NCI-H2081 treated with DMSO at 0.1 percent for 48 hours (cell line): ENCODE measurements at regions not wholly inside any gene's neighbourhood (a gene's known extent, or its start where the extent isn't known, plus 50 kb on each side); places are given as distances from the start of the nearest gene placed in this dataset.

Source experiments
- DNase-seq: peaks from one replicate; lab custom pipeline; 2025; lab: John Stamatoyannopoulos, UW

DNA sequence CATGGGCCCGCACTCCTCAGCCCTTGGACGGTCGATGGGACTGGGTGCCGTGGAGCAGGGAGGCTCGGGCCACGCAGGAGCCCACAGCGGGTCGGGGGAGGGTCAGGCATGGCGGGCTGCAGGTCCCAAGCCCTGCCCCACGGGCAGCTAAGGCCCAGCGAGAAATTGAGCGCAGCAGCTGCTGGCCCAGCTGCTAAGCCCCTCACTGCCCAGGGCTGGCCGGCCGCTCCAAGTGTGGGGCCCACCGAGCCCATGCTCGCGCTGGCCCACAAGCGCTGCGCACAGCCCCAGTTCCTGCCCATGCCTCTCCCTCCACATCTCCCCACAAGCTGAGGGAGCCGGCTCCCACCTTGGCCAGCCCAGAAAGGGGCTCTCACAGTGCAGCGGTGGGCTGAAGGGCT lies 259.4 kb downstream of the VGLL3 start:
- DNase-seq, result no peak

DNA sequence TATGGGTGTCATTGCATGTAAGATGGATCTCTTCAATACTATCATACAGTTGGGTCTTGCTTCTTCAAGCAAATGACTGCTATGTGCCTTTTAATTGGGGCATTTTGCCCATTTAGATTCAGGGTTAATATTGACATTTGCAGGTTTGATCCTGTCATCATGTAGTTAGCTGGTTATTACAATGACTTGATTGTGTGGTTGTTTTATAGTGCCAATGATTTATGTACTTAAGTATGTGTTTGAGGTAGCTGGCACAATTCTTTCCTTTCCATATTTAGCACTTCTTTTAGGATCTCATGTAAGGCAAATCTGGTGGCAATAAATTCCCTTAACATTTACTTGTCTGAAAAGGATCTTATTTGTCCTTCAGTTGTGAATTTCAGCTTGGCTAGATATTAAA lies 267.5 kb downstream of the VGLL3 start:
- peak; percentile 87 for DNase-seq

GRCh38 chr3:86711634-86712033 lies 279.3 kb downstream of the VGLL3 start:
- DNase-seq, result no peak

- no peak for DNase-seq
Measured at GRCh38 chr3:86708893-86709292, 282.1 kb downstream of the VGLL3 start.

DNA sequence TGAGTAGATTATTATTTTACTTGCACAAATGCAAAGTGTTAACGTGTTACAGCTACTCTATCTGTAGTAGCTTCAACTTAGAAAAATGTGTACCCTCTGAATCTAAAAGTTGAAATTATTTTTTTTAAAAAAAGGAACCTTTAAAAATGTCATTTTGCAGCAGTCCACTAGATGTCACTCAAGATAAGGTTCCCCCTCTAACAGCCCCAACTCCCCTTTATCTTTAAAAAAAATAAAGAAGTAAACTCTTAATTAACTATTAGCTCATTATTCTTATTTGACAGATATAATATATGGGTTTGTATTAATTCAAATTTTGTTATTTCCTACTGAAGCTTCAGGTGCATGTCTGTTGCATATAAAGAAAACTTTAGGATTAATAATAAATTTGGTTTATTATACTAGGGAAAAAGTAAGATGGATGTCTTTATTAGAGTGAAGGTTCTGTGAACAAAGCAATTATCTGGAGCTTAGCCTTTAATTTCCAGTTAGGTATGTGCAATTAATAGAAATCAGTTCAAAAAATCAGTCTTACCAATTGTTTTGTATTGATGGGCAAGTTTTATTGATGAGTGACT lies 288.5 kb downstream of the VGLL3 start:
- no peak for DNase-seq

- no peak for DNase-seq
Measured at GRCh38 chr3:86695752-86696151, 295.2 kb downstream of the VGLL3 start.

DNA sequence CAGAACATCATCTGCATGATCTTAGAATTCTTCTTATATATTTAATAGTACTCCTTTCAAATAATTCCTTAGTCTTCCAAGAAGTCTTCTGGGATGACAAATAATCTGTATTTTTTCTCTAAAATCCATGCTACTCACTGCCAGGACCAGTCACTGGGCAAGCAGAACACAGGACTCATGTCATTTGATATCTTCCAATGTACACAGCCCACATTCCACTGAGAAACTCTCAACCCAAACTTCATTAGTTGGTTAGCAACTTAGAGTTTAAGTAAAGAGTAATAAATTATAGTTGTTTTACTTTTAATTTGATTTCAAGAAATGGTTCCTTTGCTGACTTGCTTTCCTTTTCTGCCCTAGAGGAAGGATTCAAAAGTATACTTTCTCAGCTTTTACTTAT lies 317.0 kb downstream of the VGLL3 start:
- no peak for DNase-seq

DNA sequence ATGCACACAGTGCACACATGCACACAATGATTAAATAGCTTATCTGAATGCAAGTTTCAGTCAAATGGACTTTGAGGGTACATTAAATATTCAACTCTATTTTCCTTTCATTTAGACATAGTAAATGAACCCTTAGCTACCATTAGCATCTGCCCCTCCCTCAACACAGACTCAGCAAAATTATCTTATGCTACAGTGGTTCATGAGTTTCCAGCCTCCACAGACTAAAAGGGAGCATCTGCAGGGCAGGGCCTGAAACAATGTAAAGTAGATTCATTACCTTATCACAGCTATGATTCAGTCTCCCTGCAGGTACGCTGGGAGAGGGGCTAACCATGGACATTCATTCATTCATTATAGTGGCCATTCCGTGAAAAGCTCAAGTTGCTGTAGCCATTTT lies 329.1 kb downstream of the VGLL3 start:
- DNase-seq, result no peak

DNA sequence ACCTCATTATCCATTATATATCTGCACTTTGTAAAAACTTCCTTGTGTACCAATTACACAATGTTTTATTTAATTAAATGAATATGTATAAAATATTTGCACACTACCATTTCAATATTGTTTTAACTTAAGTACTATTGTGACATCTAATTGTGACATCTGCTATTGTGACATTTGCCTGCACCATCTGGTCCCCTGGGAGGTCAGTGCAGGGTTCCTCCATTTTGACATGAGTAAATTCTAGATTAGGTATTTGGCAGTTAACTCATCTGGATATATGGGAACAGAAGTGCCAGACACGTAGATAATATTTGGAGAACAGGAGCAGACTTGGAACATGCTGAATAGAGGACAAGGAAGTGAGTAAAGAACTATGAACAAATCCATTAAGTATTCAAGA lies 332.1 kb downstream of the VGLL3 start:
- no peak for DNase-seq

GRCh38 chr3:86654806-86655460 lies 336.0 kb downstream of the VGLL3 start:
- DNase-seq, result no peak

DNA sequence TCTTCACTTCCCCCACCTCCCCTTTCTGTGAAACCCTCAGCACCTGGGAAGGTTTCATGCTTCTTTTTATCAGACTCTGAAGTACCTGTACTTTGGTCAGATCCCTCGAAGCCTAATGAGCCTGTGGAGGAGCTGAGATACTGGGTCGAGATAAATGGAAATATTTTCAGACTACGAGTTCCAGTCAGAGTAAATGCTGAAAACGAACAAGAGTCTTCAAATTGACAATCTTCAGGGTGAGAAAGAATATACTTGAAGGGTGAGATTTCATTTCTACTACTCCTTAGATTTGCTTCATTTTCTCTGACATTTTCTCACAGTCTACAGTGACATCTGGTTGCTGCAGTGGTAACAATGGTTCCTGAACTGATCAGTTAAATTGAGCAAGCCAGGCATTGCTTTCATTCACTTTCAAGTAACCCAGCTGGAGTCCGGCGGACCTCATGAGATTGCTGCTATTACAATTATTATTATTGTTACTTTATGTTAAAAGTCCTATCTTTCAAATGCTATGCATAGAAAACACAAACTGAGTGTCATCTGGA lies 337.2 kb downstream of the VGLL3 start:
- DNase-seq, result no peak

DNA sequence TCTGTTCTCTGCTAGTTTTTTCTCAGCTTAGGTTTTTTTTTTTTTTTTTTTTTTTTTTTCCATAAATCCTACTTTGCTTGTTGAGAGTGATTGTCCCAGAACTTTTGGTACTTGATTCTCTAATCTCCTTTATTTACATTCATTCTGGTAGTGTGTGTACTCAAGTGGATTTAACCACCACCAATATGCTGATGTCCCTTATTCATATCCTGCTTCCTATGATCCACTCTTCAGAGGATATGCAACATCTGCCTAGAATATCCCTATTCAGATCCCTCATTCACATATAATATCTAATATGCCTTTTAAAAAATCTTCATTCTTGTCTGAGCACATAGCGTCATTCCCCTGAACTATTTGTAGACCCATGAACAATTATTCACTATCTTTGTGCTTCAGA lies 342.9 kb downstream of the VGLL3 start:
- no peak for DNase-seq

DNA sequence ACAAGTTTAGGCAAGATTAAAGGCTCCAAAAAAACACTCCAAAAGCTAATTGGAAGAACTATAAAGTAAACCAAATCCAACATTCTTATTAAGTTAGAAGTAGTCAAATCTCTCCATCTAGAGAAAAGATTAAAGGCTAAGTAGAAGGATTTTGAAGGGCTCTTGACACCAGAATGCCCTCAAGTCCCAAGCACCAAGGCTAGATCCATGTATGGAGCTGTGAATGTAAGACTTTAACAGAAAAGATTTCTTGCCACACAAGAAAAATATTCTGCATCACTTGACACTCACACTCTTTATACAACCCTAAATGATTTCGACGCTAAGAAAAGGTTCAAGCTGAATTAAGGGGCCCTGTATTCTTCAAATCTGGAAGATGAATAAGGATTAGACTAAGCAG lies 345.2 kb downstream of the VGLL3 start:
- no peak for DNase-seq

GRCh38 chr3:86634361-86634760 lies 356.6 kb downstream of the VGLL3 start:
- DNase-seq, result no peak

GRCh38 chr3:86629511-86629910 lies 361.4 kb downstream of the VGLL3 start:
- DNase-seq, result no peak

- DNase-seq, result no peak
Measured at GRCh38 chr3:86624192-86624591, 366.8 kb downstream of the VGLL3 start.

- DNase-seq, result no peak
Measured at GRCh38 chr3:86618706-86619105, 372.2 kb downstream of the VGLL3 start.

- no peak for DNase-seq
Measured at GRCh38 chr3:86605166-86605565, 385.8 kb downstream of the VGLL3 start.

DNA sequence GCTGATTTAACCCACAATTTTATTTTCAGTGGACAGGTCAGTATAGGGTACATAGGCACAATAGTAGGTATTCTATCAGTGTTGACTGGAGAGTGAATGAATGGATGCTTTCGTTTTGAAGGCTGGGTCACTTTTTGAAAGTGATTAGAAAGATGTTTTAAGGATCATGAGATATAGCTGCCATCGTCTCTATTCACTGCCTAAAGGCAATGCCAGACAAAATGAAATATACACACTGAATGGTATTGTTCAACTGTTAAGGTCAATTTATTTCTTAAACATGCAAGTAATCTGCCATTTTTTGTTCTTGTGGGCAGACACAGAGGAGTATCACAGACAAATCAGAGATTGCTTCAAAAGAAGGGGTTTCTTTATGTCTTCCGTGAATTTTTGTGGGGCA lies 395.3 kb downstream of the VGLL3 start:
- no peak for DNase-seq

DNA sequence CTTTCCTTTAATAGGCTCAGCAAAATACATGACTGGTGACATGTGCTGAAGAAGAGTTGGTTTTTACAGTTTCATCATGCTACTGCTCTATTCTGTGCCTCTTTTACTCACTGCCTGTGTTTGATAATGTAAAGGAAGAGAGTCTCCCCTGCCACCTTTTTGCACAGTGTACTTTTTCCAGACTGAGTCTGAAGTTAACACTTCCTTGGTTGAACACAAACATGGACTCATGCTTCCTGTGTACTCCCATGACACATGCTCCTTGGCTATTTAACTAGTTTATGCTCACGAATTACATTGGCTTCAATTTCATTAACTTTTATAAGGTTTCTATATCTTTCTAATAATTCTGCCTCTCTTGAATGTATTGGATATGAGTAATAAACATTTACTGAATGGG lies 396.1 kb downstream of the VGLL3 start:
- DNase-seq, result no peak

DNA sequence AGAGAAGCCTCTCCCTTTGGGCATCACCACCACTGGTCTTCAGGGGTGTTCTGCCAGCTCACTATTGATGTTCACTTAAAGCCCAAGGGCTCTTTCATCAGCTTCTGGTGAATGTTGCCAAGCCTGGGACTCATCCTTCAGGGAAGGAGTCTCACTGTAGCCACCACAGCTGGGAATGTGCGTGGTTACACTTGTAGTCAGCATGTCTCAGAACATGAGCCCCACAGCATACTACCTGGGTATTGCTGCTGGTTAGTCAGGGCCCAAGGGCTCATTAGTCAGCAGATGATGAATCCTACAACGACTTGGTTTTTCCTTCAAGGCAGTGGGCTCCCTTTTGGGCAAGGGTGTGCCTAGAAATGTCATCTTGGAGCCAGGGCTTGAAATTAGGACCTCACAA lies 412.9 kb downstream of the VGLL3 start:
- DNase-seq, result no peak

- DNase-seq, result no peak
Measured at GRCh38 chr3:86563400-86563970, 427.5 kb downstream of the VGLL3 start.

DNA sequence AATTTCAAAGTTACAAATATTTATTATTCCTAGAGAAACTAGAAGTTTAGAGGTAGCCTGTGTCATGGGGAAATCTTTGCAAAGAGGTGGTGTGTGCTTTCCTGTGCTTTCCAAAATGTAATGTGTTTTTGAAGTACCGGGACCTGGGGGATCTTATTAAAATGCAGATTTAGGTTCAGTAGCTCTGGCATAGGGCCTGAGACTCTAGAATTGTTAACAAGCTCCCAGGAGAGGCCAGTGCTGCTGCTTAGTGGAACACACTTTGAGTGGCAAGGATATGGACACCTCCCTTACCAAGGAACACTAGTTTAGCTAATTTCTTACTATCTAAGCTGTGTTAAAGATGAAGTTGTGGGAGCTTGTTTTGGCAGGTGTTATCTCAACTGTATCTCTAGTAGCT lies 428.9 kb downstream of the VGLL3 start:
- DNase-seq, result no peak

DNA sequence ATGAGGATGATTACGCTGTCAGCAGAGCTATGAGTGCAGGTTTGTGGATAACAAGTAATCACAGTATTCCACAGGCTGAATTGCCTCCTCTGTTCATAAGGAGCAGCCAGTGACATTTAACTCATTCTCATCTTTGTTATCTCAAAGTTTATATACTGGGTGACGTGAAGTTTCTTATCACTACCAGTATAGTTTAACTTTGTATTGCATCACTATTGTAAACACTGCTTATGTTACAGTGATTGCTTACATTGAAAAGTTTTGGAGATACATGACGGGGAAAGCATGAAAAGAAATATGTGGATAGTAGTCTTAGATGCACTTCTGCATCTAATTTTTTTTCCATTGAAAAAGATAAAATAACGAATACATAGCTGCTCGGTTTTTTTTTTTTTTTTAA lies 429.7 kb downstream of the VGLL3 start:
- DNase-seq, result no peak
